ENCODE measurements at regions not wholly inside any gene's neighbourhood (a gene's known extent, or its start where the extent isn't known, plus 50 kb on each side); places are given as distances from the start of the nearest gene placed in this dataset.

- Histone ChIP-seq H3K27ac (no peak overlapping the region), H3K4me1 (no peaks in the 10 kb centered on the region), H3K4me3 (no peak overlapping the region), H3K27me3 (no peaks in the 10 kb centered on the region), H3K36me3 (no peaks in the 10 kb centered on the region), H3K9me3 (no peaks in the 10 kb centered on the region)
- no peak for TF ChIP-seq CTCF (IDR thresholded peaks at IDR 0.05)
- TF ChIP-seq POLR2A (IDR thresholded peaks at IDR 0.05): no peak
- DNase-seq: no peak
Observed at GRCh38 chr6:84618046-84618752, 146.2 kb downstream of the TBX18 start.

- H3K27ac ChIP-seq: no peak overlapping the region
- no peaks in the 10 kb centered on the region for H3K36me3 ChIP-seq
- no peak for DNase-seq
- no peak for TF ChIP-seq POLR2A (IDR thresholded peaks at IDR 0.05)
- TF ChIP-seq CTCF (IDR thresholded peaks at IDR 0.05): no peak
- no peaks in the 10 kb centered on the region for H3K9me3 ChIP-seq
- H3K27me3 ChIP-seq: no peaks in the 10 kb centered on the region
- no peaks in the 10 kb centered on the region for H3K4me1 ChIP-seq
- no peak overlapping the region for H3K4me3 ChIP-seq
Observed at GRCh38 chr6:84615987-84616386, 148.4 kb downstream of the TBX18 start.

- TF ChIP-seq POLR2A (IDR thresholded peaks at IDR 0.05) (no peak), CTCF (IDR thresholded peaks at IDR 0.05) (no peak)
Observed at GRCh38 chr6:84615113-84615850, 149.1 kb downstream of the TBX18 start.

GRCh38 chr6:84606860-84607259 lies 157.5 kb downstream of the TBX18 start:
- no peak for TF ChIP-seq POLR2A (IDR thresholded peaks at IDR 0.05)
- no peak for TF ChIP-seq CTCF (IDR thresholded peaks at IDR 0.05)

More at GRCh38 chr6:84615113-84615850, 149.1 kb downstream of the TBX18 start:
- Histone ChIP-seq H3K4me3 (no peak overlapping the region), H3K36me3 (no peaks in the 10 kb centered on the region), H3K9me3 (no peaks in the 10 kb centered on the region), H3K27me3 (no peaks in the 10 kb centered on the region), H3K4me1 (no peaks in the 10 kb centered on the region), H3K27ac (no peak overlapping the region)
- no peak for DNase-seq

GRCh38 chr6:84605298-84605697 lies 159.1 kb downstream of the TBX18 start:
- no peaks in the 10 kb centered on the region for H3K4me1 ChIP-seq
- DNase-seq: no peak
- H3K27ac ChIP-seq: no peak overlapping the region
- H3K36me3 ChIP-seq: no peaks in the 10 kb centered on the region
- H3K27me3 ChIP-seq: no peaks in the 10 kb centered on the region
- no peaks in the 10 kb centered on the region for H3K9me3 ChIP-seq
- no peak overlapping the region for H3K4me3 ChIP-seq
- no peak for TF ChIP-seq CTCF (IDR thresholded peaks at IDR 0.05)
- TF ChIP-seq POLR2A (IDR thresholded peaks at IDR 0.05): no peak

More at GRCh38 chr6:84606860-84607259, 157.5 kb downstream of the TBX18 start:
- H3K27me3 ChIP-seq: no peaks in the 10 kb centered on the region
- H3K36me3 ChIP-seq: no peaks in the 10 kb centered on the region
- H3K9me3 ChIP-seq: no peaks in the 10 kb centered on the region
- H3K27ac ChIP-seq: no peak overlapping the region
- no peaks in the 10 kb centered on the region for H3K4me1 ChIP-seq
- no peak for DNase-seq
- H3K4me3 ChIP-seq: no peak overlapping the region
